Neural progenitor cell (in vitro differentiated cells): ENCODE measurements at regions not wholly inside any gene's neighbourhood (a gene's known extent, or its start where the extent isn't known, plus 50 kb on each side); places are given as distances from the start of the nearest gene placed in this dataset.
A peak's percentile ranks its signal among the peaks of the same experiment; 100 is the strongest.

Experiments used
- DNase-seq: peaks from one replicate; pipeline ENCODE4 v3.0.0-alpha.2; 2016; ENCODE audit warnings: low spot score
- H2AFZ ChIP-seq: fragments of 200-600 bp; sonication (generic); replicated peaks from 2 replicates; pipeline ENCODE4 v1.6.1; 2016; ENCODE audit warnings: antibody characterized with exemption
- H3F3A ChIP-seq: fragments of 200-600 bp; sonication (generic); 2 replicates; pipeline ENCODE4 v1.6.1; 2016; ENCODE audit warnings: antibody characterized with exemption, low read depth
- H3K27ac ChIP-seq: fragments of 200-600 bp; sonication (generic); 2 replicates; pipeline ENCODE4 v1.5.1; 2016; ENCODE audit warnings: mild to moderate bottlenecking
- H3K27me3 ChIP-seq: fragments of 200-600 bp; sonication (generic); 2 replicates; pipeline ENCODE4 v1.6.1; 2016; ENCODE audit warnings: mild to moderate bottlenecking, moderate library complexity
- H3K36me3 ChIP-seq: fragments of 200-600 bp; sonication (generic); 2 replicates; pipeline ENCODE4 v1.5.1; 2016
- H3K4me1 ChIP-seq: fragments of 200-600 bp; sonication (generic); 2 replicates; pipeline ENCODE4 v1.6.1; 2016; ENCODE audit warnings: mixed run types
- H3K4me2 ChIP-seq: fragments of 200-600 bp; sonication (generic); 2 replicates; pipeline ENCODE4 v1.6.1; 2016
- H3K4me3 ChIP-seq: fragments of 200-600 bp; sonication (generic); 2 replicates; pipeline ENCODE4 v1.5.1; 2016
- H3K79me2 ChIP-seq: fragments of 200-600 bp; sonication (generic); 2 replicates; pipeline ENCODE4 v1.6.1; 2016; ENCODE audit warnings: low read depth
- H3K9ac ChIP-seq: fragments of 200-600 bp; sonication (generic); 2 replicates; pipeline ENCODE4 v1.6.1; 2016
- H3K9me3 ChIP-seq: fragments of 200-600 bp; sonication (generic); 2 replicates; pipeline ENCODE4 v1.5.1; 2016; ENCODE audit warnings: low read depth
- H4K20me1 ChIP-seq: fragments of 200-600 bp; sonication (generic); 2 replicates; pipeline ENCODE4 v1.6.1; 2016; ENCODE audit warnings: low read depth
- H3K27ac Mint-ChIP-seq: 3 replicates; pipeline ENCODE4 v1.8.0; 2021; ENCODE audit warnings: mixed read lengths
- H3K27me3 Mint-ChIP-seq: 2 replicates; pipeline ENCODE4 v1.8.0; 2022; ENCODE audit warnings: low read depth, mild to moderate bottlenecking, inconsistent platforms, moderate library complexity, mixed read lengths; ENCODE audit not compliant: insufficient read depth
- H3K36me3 Mint-ChIP-seq: 3 replicates; pipeline ENCODE4 v1.8.0; 2021; ENCODE audit warnings: mixed read lengths
- H3K4me1 Mint-ChIP-seq: 3 replicates; pipeline ENCODE4 v1.8.0; 2021; ENCODE audit warnings: mixed read lengths
- H3K4me3 Mint-ChIP-seq: 3 replicates; pipeline ENCODE4 v1.8.0; 2021; ENCODE audit warnings: mild to moderate bottlenecking, moderate library complexity, mixed read lengths
- H3K9me3 Mint-ChIP-seq: 3 replicates; pipeline ENCODE4 v1.8.0; 2020; ENCODE audit warnings: mixed read lengths
- CTCF ChIP-seq: fragments of 200-600 bp; sonication (generic); IDR thresholded peaks from 2 replicates; pipeline ENCODE4 v1.5.1; 2017; ENCODE audit warnings: antibody characterized with exemption, mild to moderate bottlenecking
- EZH2 ChIP-seq: fragments of 200-600 bp; sonication (generic); IDR thresholded peaks from 2 replicates; pipeline ENCODE4 v1.6.1; 2017; ENCODE audit warnings: antibody characterized with exemption, mild to moderate bottlenecking, moderate library complexity
- EZH2phosphoT487 ChIP-seq: fragments of 200-600 bp; sonication (generic); IDR thresholded peaks from 2 replicates; pipeline ENCODE4 v1.6.1; 2017; ENCODE audit warnings: antibody characterized with exemption

DNA sequence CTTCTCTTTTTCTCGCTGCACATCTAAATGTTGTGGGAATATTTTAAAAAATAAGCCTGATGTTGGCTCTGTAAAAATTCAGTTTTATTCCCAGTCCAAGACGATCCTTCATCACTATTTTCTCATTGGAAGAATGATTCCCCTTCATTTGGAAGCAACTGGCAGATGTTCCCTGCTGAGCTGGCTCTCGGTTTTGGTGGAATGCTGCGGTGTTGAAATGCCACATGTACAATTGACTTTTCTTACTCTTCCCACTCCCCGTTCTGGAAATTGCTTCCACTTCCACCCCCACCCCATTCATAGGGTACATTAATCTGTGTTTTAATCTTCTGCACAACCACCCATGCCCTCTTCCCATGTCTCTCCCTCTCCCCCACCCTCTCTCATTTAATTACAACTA lies 496.3 kb upstream of the MAP3K7 start:
- H3K27me3 Mint-ChIP-seq: peaks cover 3% of the 10 kb centered on the region
- H3K9me3 Mint-ChIP-seq: no peaks in the 10 kb centered on the region
- Histone ChIP-seq H4K20me1 (no peaks in the 10 kb centered on the region), H3K9me3 (no peaks in the 10 kb centered on the region), H3K4me1 (peaks cover 37% of the 10 kb centered on the region), H3F3A (no peaks in the 10 kb centered on the region), H3K79me2 (no peaks in the 10 kb centered on the region), H3K27me3 (no peaks in the 10 kb centered on the region), H3K4me2 (no peak overlapping the region), H3K27ac (no peak overlapping the region), H3K9ac (no peak overlapping the region), H3K36me3 (no peaks in the 10 kb centered on the region), H2AFZ (peak overlapping the region; percentile 18), H3K4me3 (no peak overlapping the region)
- peaks cover 36% of the 10 kb centered on the region for H3K4me1 Mint-ChIP-seq
- DNase-seq: peak; percentile 22
- TF ChIP-seq EZH2 (no peak), CTCF (no peak), EZH2phosphoT487 (no peak)
- no peaks in the 10 kb centered on the region for H3K36me3 Mint-ChIP-seq
- H3K27ac Mint-ChIP-seq: no peak overlapping the region
- peak overlapping the region; percentile 11 for H3K4me3 Mint-ChIP-seq

- TF ChIP-seq EZH2phosphoT487 (no peak), CTCF (no peak), EZH2 (no peak)
- Histone ChIP-seq H3K27me3 (no peaks in the 10 kb centered on the region), H3K4me2 (no peak overlapping the region), H3K27ac (no peak overlapping the region), H3F3A (no peaks in the 10 kb centered on the region), H3K4me1 (peaks cover 30% of the 10 kb centered on the region), H3K4me3 (no peak overlapping the region), H3K9me3 (no peaks in the 10 kb centered on the region), H3K79me2 (no peaks in the 10 kb centered on the region), H3K9ac (no peak overlapping the region), H2AFZ (peak overlapping the region; percentile 21), H3K36me3 (no peaks in the 10 kb centered on the region), H4K20me1 (no peaks in the 10 kb centered on the region)
- H3K36me3 Mint-ChIP-seq: no peaks in the 10 kb centered on the region
- peak; percentile 35 for DNase-seq
- H3K27ac Mint-ChIP-seq: peak overlapping the region; percentile 32
- peaks cover 4% of the 10 kb centered on the region for H3K27me3 Mint-ChIP-seq
- H3K4me3 Mint-ChIP-seq: no peak overlapping the region
- peaks cover 31% of the 10 kb centered on the region for H3K4me1 Mint-ChIP-seq
- H3K9me3 Mint-ChIP-seq: no peaks in the 10 kb centered on the region
These were observed 495.5 kb upstream of the MAP3K7 start for GRCh38 chr6:91082311-91082832.

DNA sequence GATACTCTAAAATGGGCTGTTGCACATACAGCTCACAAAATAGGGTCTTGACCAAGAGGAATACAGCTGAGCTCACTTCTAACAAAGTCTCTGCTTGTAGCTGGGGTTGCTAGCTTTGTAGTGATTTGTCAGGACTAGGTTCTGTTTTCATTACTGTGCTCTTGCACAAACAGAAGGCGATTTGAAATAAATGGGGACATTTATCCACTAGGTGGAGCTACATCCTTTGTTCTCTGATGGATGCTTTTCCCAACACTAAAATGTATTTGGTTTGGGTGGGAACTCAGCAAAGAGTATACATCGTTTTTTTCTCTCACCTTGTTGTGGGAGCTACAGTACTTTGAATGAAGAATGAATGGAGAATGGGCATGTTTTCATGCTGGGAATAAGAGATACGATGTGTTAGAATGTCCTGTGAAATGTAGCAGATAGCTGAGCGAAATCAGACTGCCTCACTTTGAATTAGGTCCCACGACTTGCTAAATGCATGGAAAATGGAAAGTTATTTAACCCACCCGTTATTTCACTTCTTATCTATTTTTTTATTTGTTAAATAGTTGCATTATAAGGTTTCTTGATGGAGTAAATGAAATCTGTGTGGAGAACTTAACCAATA lies 494.7 kb upstream of the MAP3K7 start:
- no peaks in the 10 kb centered on the region for H3F3A ChIP-seq
- Mint-ChIP-seq H3K27me3 (peaks cover 4% of the 10 kb centered on the region), H3K27ac (no peak overlapping the region), H3K9me3 (no peaks in the 10 kb centered on the region), H3K36me3 (no peaks in the 10 kb centered on the region), H3K4me1 (peaks cover 31% of the 10 kb centered on the region), H3K4me3 (no peak overlapping the region)
- H3K4me3 ChIP-seq: no peak overlapping the region
- H3K4me2 ChIP-seq: no peak overlapping the region
- TF ChIP-seq CTCF (peak; percentile 86), EZH2 (no peak)
- H3K9me3 ChIP-seq: no peaks in the 10 kb centered on the region
- H3K9ac ChIP-seq: no peak overlapping the region
- peak overlapping the region; percentile 81 for H2AFZ ChIP-seq
- H3K4me1 ChIP-seq: peaks cover 26% of the 10 kb centered on the region
- H3K27me3 ChIP-seq: no peaks in the 10 kb centered on the region
- no peaks in the 10 kb centered on the region for H4K20me1 ChIP-seq
- H3K27ac ChIP-seq: no peak overlapping the region
- no peaks in the 10 kb centered on the region for H3K79me2 ChIP-seq
- no peaks in the 10 kb centered on the region for H3K36me3 ChIP-seq
- peak; percentile 71 for DNase-seq
